ENCODE measurements at regions not wholly inside any gene's neighbourhood (a gene's known extent, or its start where the extent isn't known, plus 50 kb on each side); places are given as distances from the start of the nearest gene placed in this dataset.

- no peaks in the 10 kb centered on the region for H3K36me3 ChIP-seq (ENCODE audit: control insufficient read depth in 2 of 4, insufficient read depth in 4 of 4, low read length in 3 of 4)
- TF ChIP-seq POLR2A (IDR thresholded peaks at IDR 0.05; ENCODE audit: control extremely low read depth in 1 of 2, low read depth in 2 of 2, low read length in 2 of 2) (no peak), SP2 (IDR thresholded peaks at IDR 0.05; ENCODE audit: low read length) (no peak), CHD1 (IDR thresholded peaks at IDR 0.05; ENCODE audit: low read depth, low read length) (no peak), GTF2F1 (IDR thresholded peaks at IDR 0.05; ENCODE audit: borderline replicate concordance, low read depth, low read length) (no peak), SAP30 (IDR thresholded peaks at IDR 0.05; ENCODE audit: insufficient read depth, insufficient replicate concordance, low read length) (no peak), TBP (IDR thresholded peaks at IDR 0.05; ENCODE audit: low read depth, low read length) (no peak), YY1 (IDR thresholded peaks at IDR 0.05; ENCODE audit: low read depth, low read length) (no peak), MAX (IDR thresholded peaks at IDR 0.05) (no peak), PHF8 (conservative IDR thresholded peaks at IDR 0.05; ENCODE audit: low read depth, low read length) (no peak), SP1 (IDR thresholded peaks at IDR 0.05; ENCODE audit: low read depth, low read length) (no peak), ZNF274 (IDR thresholded peaks at IDR 0.05; ENCODE audit: borderline replicate concordance, extremely low read depth, low read length) (no peak), NANOG (IDR thresholded peaks at IDR 0.05; ENCODE audit: insufficient read depth, low read depth, low read length, poor library complexity, severe bottlenecking) (no peak), TCF12 (IDR thresholded peaks at IDR 0.05; ENCODE audit: low read depth, low read length) (no peak), POLR2AphosphoS5 (IDR thresholded peaks at IDR 0.05; ENCODE audit: low read depth, low read length) (no peak)
- H4K20me1 ChIP-seq (replicated peaks in 1 of 2; ENCODE audit: control insufficient read depth in 1 of 2, insufficient read depth in 2 of 2, low read length in 2 of 2), result no peaks in the 10 kb centered on the region
- ChIA-PET CTCF (ENCODE audit: partially characterized antibody) (no interaction called here), POLR2A (ENCODE audit: partially characterized antibody) (no interaction called here)
- FAIRE-seq (no peak), DNase-seq (ENCODE audit: low read depth in 1 of 2, low spot score in 2 of 2) (no peak)
- H2BK5ac ChIP-seq (ENCODE audit: low read depth, low read length), result no peak overlapping the region
- H2BK20ac ChIP-seq (ENCODE audit: low read length), result no peak overlapping the region
- H3K27ac ChIP-seq (ENCODE audit: low read depth, low read length), result no peak overlapping the region
- H2AFZ ChIP-seq (ENCODE audit: low read length), result no peak overlapping the region
- no peak overlapping the region for H3K18ac ChIP-seq (ENCODE audit: extremely low read depth, low read length)
- H4K5ac ChIP-seq (ENCODE audit: insufficient read length, low read depth, low read length), result no peak overlapping the region
- no peak overlapping the region for H3K56ac ChIP-seq (replicated peaks; ENCODE audit: insufficient read length, low read depth, low read length)
- H2AK5ac ChIP-seq (ENCODE audit: low read depth, low read length), result no peak overlapping the region
- H3K14ac ChIP-seq (ENCODE audit: insufficient read length), result no peak overlapping the region
- no peaks in the 10 kb centered on the region for H3K23me2 ChIP-seq (ENCODE audit: low read depth, low read length)
- no peaks in the 10 kb centered on the region for H3K79me1 ChIP-seq (ENCODE audit: low read depth, low read length)
- H3K79me2 ChIP-seq (ENCODE audit: control insufficient read depth in 1 of 2, insufficient read depth in 2 of 2, low read length in 2 of 2), result no peaks in the 10 kb centered on the region
- 95% methylated on average over 2 of the region's 2 CpGs; no CpG with 5 or more reads in 1 of the 2 experiments for WGBS, 2 experiments (ENCODE audit: extremely low coverage in 1 of 2, insufficient coverage in 1 of 2, insufficient read length in 1 of 2, insufficient replicate concordance in 2 of 2, low coverage in 1 of 2, low lambda C conversion rate in 2 of 2, missing lambda C conversion rate in 1 of 2)
- no peaks in the 10 kb centered on the region for H3K27me3 ChIP-seq (replicated peaks in 1 of 4; ENCODE audit: control insufficient read depth in 3 of 4, extremely low read depth in 1 of 4, insufficient read depth in 3 of 4, low read length in 3 of 4)
- H4K8ac ChIP-seq (ENCODE audit: extremely low read depth, insufficient read depth, low read length), result no peak overlapping the region
- no peak overlapping the region for H3K23ac ChIP-seq (ENCODE audit: insufficient read length)
- no peak overlapping the region for H2BK120ac ChIP-seq (replicated peaks; ENCODE audit: low read depth, low read length)
- H3K4me2 ChIP-seq (ENCODE audit: insufficient read depth in 1 of 2, low read depth in 2 of 2, low read length in 2 of 2), result no peak overlapping the region
- H2BK12ac ChIP-seq (ENCODE audit: low read depth, low read length), result no peak overlapping the region
- H3K4ac ChIP-seq (replicated peaks; ENCODE audit: insufficient read length, low read depth, low read length), result no peak overlapping the region
- no peak overlapping the region for H2BK15ac ChIP-seq (ENCODE audit: low read length)
- H3K9me3 ChIP-seq (ENCODE audit: insufficient read depth in 2 of 2, low read depth in 1 of 2, low read length in 1 of 2), result no peaks in the 10 kb centered on the region
- H3K4me3 ChIP-seq (ENCODE audit: extremely low read depth in 1 of 4, insufficient read depth in 2 of 4, low read depth in 3 of 4, low read length in 4 of 4), result no peak overlapping the region
- H3K4me1 ChIP-seq (replicated peaks in 1 of 4; ENCODE audit: control insufficient read depth in 3 of 4, insufficient read depth in 4 of 4, low read length in 3 of 4), result no peaks in the 10 kb centered on the region
- no peak overlapping the region for H4K91ac ChIP-seq (replicated peaks; ENCODE audit: insufficient read length, low read length)
- no peak overlapping the region for H3K9ac ChIP-seq (replicated peaks in 1 of 4; ENCODE audit: extremely low read depth in 1 of 4, low read depth in 3 of 4, low read length in 3 of 4)
Observed at GRCh38 chr1:218705391-218705790, 360.3 kb downstream of the TGFB2 start.
